Fibroblast of pulmonary artery (primary cell): ENCODE measurements at regions not wholly inside any gene's neighbourhood (a gene's known extent, or its start where the extent isn't known, plus 50 kb on each side); places are given as distances from the start of the nearest gene placed in this dataset.

ENCODE experiments used
- DNase-seq: peaks from one replicate; pipeline ENCODE4 v3.0.0-alpha.2; 2010; ENCODE audit warnings: low read depth
- H3K4me3 ChIP-seq: replicated peaks from 2 replicates; pipeline ENCODE4 v1.5.1; 2011; ENCODE audit warnings: low read depth, mild to moderate bottlenecking, control low read depth, low read length, moderate library complexity
- TF ChIP-seq, protein P1 (sequence below): IDR thresholded peaks from 2 replicates; pipeline ENCODE4 v1.5.1; 2011; ENCODE audit warnings: mild to moderate bottlenecking, control low read depth, low read length, inconsistent platforms; ENCODE audit errors: missing control alignments

DNA sequence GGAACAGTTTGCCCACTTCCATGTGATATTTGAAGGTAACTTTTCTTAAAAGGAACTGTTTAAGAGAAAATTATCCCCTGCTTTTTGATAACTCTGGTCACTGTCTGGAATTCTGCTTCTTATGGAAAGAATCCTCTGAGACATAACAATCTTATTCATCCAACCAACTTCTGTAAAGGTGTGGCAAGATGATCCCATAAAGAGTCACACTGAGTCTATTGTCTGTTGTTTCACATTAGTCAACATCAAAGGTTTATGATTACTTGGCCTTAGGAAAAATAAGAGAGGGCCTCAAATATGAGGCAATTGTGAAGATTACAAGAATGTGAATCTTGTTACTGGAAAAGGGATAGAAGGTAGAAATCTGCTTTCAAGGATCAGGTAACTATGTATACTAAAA, 88.0 kb upstream of the MAGEB18 start:
- TF ChIP-seq, protein P1, sequence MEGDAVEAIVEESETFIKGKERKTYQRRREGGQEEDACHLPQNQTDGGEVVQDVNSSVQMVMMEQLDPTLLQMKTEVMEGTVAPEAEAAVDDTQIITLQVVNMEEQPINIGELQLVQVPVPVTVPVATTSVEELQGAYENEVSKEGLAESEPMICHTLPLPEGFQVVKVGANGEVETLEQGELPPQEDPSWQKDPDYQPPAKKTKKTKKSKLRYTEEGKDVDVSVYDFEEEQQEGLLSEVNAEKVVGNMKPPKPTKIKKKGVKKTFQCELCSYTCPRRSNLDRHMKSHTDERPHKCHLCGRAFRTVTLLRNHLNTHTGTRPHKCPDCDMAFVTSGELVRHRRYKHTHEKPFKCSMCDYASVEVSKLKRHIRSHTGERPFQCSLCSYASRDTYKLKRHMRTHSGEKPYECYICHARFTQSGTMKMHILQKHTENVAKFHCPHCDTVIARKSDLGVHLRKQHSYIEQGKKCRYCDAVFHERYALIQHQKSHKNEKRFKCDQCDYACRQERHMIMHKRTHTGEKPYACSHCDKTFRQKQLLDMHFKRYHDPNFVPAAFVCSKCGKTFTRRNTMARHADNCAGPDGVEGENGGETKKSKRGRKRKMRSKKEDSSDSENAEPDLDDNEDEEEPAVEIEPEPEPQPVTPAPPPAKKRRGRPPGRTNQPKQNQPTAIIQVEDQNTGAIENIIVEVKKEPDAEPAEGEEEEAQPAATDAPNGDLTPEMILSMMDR, result no peak

DNA sequence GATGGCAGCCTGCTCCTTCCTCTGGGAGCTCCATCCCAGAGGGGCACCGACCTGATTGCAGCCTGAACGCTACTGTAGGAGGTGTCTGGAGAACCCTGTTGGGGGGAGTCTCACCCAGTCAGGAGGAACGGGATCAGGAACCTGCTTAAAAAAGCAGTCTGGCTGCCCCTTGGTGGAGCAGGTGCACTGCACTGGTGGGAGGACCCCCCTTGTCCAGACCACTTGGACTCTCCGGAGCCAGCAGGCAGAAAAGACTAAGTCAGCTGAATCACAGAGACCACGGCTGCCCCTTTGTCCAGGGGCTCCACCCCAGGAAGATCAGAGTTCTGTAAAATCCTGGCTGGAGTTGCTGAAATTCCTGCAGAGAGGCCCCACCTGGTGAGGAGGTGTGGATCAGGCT, 67.3 kb upstream of the MAGEB18 start:
- no peak overlapping the region for H3K4me3 ChIP-seq
- TF ChIP-seq, protein P1, result no peak
- no peak for DNase-seq

More for the DNA sequence above, 88.0 kb upstream of the MAGEB18 start:
- DNase-seq, result no peak
- no peak overlapping the region for H3K4me3 ChIP-seq

DNA sequence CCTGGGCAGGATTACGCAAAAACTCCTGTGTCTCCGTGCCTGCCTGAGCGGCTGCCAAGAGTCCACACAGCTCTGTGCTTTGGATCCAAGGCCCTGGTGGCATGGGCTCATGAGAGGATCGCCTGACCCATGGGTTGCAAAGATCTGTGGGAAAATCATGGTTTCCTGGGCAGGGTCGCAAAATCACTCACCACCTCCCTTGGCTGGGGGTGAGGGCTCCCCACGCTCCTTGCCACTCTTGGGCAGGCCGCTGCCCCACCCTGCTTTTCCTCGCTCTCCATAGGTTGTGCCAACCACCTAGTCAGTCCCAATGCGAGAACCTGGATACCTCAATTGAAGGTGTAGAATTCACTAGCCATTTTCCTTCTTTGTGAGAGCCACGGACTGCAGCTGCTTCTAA, 66.5 kb upstream of the MAGEB18 start:
- TF ChIP-seq, protein P1, result no peak
- no peak for DNase-seq
- no peak overlapping the region for H3K4me3 ChIP-seq

DNA sequence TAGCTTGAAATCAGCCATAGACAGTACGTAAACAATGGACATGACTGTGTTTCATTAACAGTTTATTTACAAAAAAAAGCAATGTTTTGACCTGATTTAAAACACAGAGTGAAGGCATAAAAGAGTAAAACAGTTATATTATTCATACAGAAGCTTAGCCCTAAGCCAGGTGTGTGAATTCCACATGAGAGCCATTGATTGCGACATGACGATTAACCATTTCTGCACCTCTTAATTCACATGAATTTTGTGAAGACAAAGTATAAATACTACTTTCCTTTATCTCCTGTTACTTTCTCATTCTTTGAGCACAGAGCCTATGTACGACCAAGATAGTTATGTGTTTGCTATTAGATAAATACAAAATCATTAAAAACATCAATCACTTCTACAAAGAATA, 55.0 kb upstream of the MAGEB18 start:
- H3K4me3 ChIP-seq, result no peak overlapping the region
- TF ChIP-seq, protein P1, result no peak
- no peak for DNase-seq
